Esophagus (tissue), 2 donors: ENCODE measurements at regions not wholly inside any gene's neighbourhood (a gene's known extent, or its start where the extent isn't known, plus 50 kb on each side); places are given as distances from the start of the nearest gene placed in this dataset.
"Not testable (repeated sequence)": the region's sequence is repeated elsewhere in the genome, so short reads cannot be mapped to it uniquely, and the experiment has no call there.

Experiments
- H3K27ac ChIP-seq, 2 donors: one replicate each; pipeline ENCODE4 v1.5.1; 2013; ENCODE audit warnings: low read depth in 2 of 2, mild to moderate bottlenecking in 2 of 2, inconsistent platforms in 1 of 2, low read length in 1 of 2, moderate library complexity in 1 of 2
- H3K27me3 ChIP-seq, 2 donors: one replicate each; pipeline ENCODE4 v1.6.1; 2013; ENCODE audit warnings: low read length in 2 of 2, control low read depth in 1 of 2, mild to moderate bottlenecking in 1 of 2; ENCODE audit not compliant: insufficient read depth in 2 of 2, control insufficient read depth in 1 of 2
- H3K36me3 ChIP-seq, 2 donors: one replicate each; pipeline ENCODE4 v1.6.1; 2013; ENCODE audit warnings: low read length in 1 of 2; ENCODE audit not compliant: control insufficient read depth in 2 of 2, insufficient read depth in 2 of 2
- H3K4me1 ChIP-seq, 2 donors: one replicate each; pipeline ENCODE4 v1.6.1; 2013; ENCODE audit warnings: low read length in 1 of 2; ENCODE audit not compliant: control insufficient read depth in 2 of 2, insufficient read depth in 2 of 2
- H3K4me3 ChIP-seq, 2 donors: one replicate each; pipeline ENCODE4 v1.5.1; 2013; ENCODE audit warnings: low read length in 2 of 2, mild to moderate bottlenecking in 2 of 2, low read depth in 1 of 2, moderate library complexity in 1 of 2
- H3K9me3 ChIP-seq, 2 donors: one replicate each; pipeline ENCODE4 v1.6.1; 2013; ENCODE audit warnings: mild to moderate bottlenecking in 2 of 2, low read depth in 1 of 2, low read length in 1 of 2, moderate library complexity in 1 of 2; ENCODE audit not compliant: control insufficient read depth in 2 of 2, insufficient read depth in 1 of 2
- WGBS, 2 donors: extraction: QIAGEN DNeasy Blood & Tissue Kit; methylation state at CpG; one replicate each; pipeline ENCODE4 v1.1.7; 2013; 5-methylcytosine and 5-hydroxymethylcytosine counted together
- donor health status: healthy with polysubstance abuse.
- donor health status: Bipolar disorder and iron deficiency.

GRCh38 chr11:87454241-87454640 is 416.5 kb downstream of the TMEM135 start:
- Histone ChIP-seq H3K9me3 (no peaks in the 10 kb centered on the region), H3K27me3 (peaks cover 0 to 2% of the 10 kb centered on the region in 2 donors), H3K27ac (no peak overlapping the region), H3K4me3 (no peak overlapping the region), H3K4me1 (no peaks in the 10 kb centered on the region), H3K36me3 (no peaks in the 10 kb centered on the region)
- WGBS, 2 donors = 3 to 10% methylated on average over 1 of the region's 1 CpG

GRCh38 chr11:87453531-87454089 is 415.9 kb downstream of the TMEM135 start:
- no peak overlapping the region for H3K4me3 ChIP-seq
- H3K36me3 ChIP-seq = no peaks in the 10 kb centered on the region
- peaks cover 0 to 2% of the 10 kb centered on the region in 2 donors for H3K27me3 ChIP-seq
- no peaks in the 10 kb centered on the region for H3K9me3 ChIP-seq
- 82 to 86% methylated on average over 5 of the region's 5 CpGs for WGBS, 2 donors
- no peak overlapping the region for H3K27ac ChIP-seq
- H3K4me1 ChIP-seq = no peaks in the 10 kb centered on the region

DNA sequence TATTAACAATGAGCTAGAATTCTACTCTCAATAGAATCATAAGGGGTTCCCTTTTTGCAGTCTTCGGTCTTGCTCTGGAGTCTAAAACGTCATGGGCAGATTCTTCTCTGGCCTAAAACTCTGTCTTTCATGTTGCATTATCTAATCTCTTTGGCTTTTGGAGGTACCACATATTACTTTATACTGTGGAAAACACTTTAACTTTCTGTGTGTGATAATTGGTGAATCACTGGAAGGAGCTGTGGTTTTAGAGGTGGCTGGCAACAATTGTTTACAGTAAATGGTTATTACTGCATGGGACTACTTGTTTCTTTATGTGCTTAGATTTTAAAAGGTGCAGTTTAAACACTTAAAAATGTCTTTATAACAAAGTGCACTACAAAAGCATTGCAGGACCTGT is 414.3 kb downstream of the TMEM135 start:
- H3K4me1 ChIP-seq, H3K27me3 ChIP-seq, H3K9me3 ChIP-seq, H3K36me3 ChIP-seq, H3K27ac ChIP-seq, H3K4me3 ChIP-seq: not testable (repeated sequence)
- WGBS, 2 donors = 86 to 90% methylated on average over 2 of the region's 2 CpGs

GRCh38 chr11:87451395-87451794 is 413.7 kb downstream of the TMEM135 start:
- Histone ChIP-seq H3K4me1 (no peaks in the 10 kb centered on the region), H3K9me3 (peaks cover 0 to 2% of the 10 kb centered on the region in 2 donors), H3K4me3 (no peak overlapping the region), H3K27ac (no peak overlapping the region), H3K27me3 (peaks cover 0 to 2% of the 10 kb centered on the region in 2 donors), H3K36me3 (no peaks in the 10 kb centered on the region)
- 64 to 78% methylated on average over 6 of the region's 6 CpGs for WGBS, 2 donors

DNA sequence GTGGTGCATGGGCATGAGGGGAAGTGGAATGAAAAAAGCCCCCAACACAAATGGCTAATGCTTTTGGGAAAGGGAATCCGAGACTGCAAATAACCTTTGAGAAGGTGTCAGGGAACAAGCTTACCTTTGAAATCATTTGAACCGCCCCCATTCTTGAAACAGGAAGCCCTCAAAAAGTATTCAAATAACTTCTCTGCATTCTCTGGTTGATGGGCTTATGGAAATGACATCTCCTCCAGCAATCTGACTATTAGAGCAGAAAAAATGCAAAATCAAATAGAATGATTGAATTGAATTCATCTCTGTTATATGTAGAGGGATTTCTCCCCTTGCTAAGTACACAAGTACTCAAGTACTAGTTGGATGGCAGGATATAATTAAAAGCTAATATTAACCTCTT is 409.9 kb downstream of the TMEM135 start:
- no peaks in the 10 kb centered on the region for H3K4me1 ChIP-seq
- H3K27me3 ChIP-seq = no peaks in the 10 kb centered on the region
- H3K27ac ChIP-seq = no peak overlapping the region
- H3K36me3 ChIP-seq = no peaks in the 10 kb centered on the region
- peaks cover 0 to 2% of the 10 kb centered on the region in 2 donors for H3K9me3 ChIP-seq
- 63 to 80% methylated on average over 2 of the region's 2 CpGs for WGBS, 2 donors
- H3K4me3 ChIP-seq = no peak overlapping the region

DNA sequence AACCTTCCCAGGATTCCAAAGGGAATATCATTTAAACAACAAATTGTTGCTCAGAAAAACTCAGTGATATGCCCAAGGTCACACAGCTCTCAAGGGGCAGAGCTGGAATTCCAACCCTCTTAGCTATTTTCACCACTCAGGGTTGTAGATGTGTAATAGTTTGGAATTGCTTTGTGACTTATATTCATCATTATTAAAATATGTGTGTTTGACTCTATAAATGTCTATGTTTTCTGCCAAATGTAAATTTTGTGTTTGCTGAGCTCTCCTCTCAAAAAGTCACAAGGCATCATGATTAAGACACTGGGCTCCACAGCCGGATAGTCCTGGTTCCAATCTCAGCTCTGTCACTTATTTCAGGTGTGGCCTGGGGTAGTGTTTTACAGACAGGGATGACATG is 407.3 kb downstream of the TMEM135 start:
- peaks cover 0 to 2% of the 10 kb centered on the region in 2 donors for H3K9me3 ChIP-seq
- H3K4me1 ChIP-seq = no peaks in the 10 kb centered on the region
- H3K4me3 ChIP-seq = no peak overlapping the region
- H3K27ac ChIP-seq = no peak overlapping the region
- H3K27me3 ChIP-seq = no peaks in the 10 kb centered on the region
- no peaks in the 10 kb centered on the region for H3K36me3 ChIP-seq
- WGBS, 2 donors = 81 to 83% methylated on average over 1 of the region's 1 CpG

DNA sequence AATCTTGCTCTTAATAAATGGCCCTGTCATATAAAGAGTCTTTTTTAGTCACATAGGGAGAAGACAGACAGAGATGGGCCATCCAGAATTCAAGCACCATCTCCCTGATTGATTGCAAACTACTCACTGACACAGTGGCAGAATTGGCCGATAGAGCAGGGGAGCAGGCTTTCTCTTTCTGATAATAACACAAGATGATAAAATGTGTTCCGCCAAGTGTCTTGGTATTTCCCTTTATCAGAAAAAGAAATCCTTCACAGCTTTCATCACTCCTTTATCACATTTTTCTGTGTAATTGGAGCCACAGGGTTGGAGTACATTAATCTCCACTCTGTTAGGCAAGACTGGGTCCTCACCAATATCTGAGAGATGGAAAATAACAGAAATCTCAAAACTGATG is 406.0 kb downstream of the TMEM135 start:
- 64 to 84% methylated on average over 2 of the region's 2 CpGs for WGBS, 2 donors

DNA sequence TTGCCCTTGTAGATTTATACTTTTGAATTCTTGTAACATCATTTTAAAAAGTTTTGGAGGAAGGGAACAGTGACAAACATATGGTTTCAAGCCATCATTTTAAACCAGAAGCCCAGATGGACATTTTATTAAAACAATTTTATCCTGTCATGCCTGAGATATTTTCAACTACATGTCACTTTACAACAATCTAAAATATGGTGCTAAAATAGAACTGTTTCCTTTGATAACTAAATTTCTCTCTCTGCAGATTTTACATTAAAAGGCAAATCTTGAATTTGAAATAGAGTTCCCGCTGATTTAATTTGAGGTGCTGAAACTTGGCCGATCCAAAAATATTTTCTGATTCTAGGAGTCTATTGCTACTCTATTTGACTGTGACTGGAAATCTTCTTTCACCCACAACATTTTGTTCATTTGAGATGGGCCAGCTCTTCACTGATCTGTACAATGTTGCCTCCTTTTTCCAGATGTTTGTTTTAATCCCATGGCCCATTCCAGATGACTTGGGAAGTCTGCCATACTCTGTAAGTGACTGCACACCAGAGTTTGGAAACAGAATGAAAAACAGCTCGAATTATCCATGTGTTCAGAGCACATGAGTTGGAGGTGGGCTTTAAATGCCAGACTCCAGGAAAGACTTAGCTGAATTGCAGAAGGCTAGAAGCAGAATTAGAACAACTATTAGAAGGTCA is 402.5 kb downstream of the TMEM135 start:
- no peaks in the 10 kb centered on the region for H3K36me3 ChIP-seq
- H3K4me3 ChIP-seq = no peak overlapping the region
- H3K9me3 ChIP-seq = no peaks in the 10 kb centered on the region
- no peak overlapping the region for H3K27ac ChIP-seq
- no peaks in the 10 kb centered on the region for H3K4me1 ChIP-seq
- WGBS, 2 donors = 65 to 66% methylated on average over 3 of the region's 3 CpGs
- no peaks in the 10 kb centered on the region for H3K27me3 ChIP-seq

More for the DNA sequence above, 406.0 kb downstream of the TMEM135 start:
- H3K27ac ChIP-seq = no peak overlapping the region
- no peaks in the 10 kb centered on the region for H3K36me3 ChIP-seq
- no peaks in the 10 kb centered on the region for H3K4me1 ChIP-seq
- no peaks in the 10 kb centered on the region for H3K27me3 ChIP-seq
- H3K9me3 ChIP-seq = peaks cover 0 to 2% of the 10 kb centered on the region in 2 donors
- no peak overlapping the region for H3K4me3 ChIP-seq

DNA sequence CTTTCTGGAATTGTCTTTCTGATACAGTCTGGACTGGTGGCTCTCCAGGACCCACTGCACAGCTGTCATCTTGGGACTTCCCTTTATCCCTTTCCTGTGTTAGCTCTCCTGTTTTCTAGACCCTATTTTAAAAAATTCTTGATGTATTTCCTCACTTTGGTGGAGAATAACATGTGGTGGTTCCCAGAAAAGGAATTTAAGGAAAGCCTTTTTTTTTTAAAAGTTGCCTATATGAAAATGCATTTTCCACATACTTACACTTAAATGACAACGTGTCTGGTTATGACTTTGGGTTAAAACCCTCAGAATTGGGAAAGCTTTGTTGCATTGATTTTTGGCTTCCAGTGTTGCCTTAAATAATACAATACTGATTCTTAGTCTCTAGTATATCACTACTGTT is 400.7 kb downstream of the TMEM135 start:
- Histone ChIP-seq H3K27ac (no peak overlapping the region), H3K4me3 (no peak overlapping the region), H3K36me3 (no peaks in the 10 kb centered on the region), H3K27me3 (no peaks in the 10 kb centered on the region), H3K9me3 (no peaks in the 10 kb centered on the region), H3K4me1 (no peaks in the 10 kb centered on the region)
- 70 to 77% methylated on average over 1 of the region's 1 CpG for WGBS, 2 donors

- Histone ChIP-seq H3K4me1 (no peaks in the 10 kb centered on the region), H3K27me3 (no peaks in the 10 kb centered on the region), H3K36me3 (no peaks in the 10 kb centered on the region), H3K27ac (no peak overlapping the region), H3K4me3 (no peak overlapping the region), H3K9me3 (no peaks in the 10 kb centered on the region)
Measured at GRCh38 chr11:87437844-87438223, 400.1 kb downstream of the TMEM135 start.
